A549 (cell line): ENCODE measurements at regions not wholly inside any gene's neighbourhood (a gene's known extent, or its start where the extent isn't known, plus 50 kb on each side); places are given as distances from the start of the nearest gene placed in this dataset.

Experiments used
- ATAC-seq, 2 experiments: fragments of 200-7000 bp in 1 of 2; fragments of >200 bp in 1 of 2; cut with Nextera tagmentation in 1 of 2; cut with Tn5 transposase in 1 of 2; 3 replicates each; pipeline versions ENCODE4 v1.8.0 to v1.9.1; 2018 to 2020; ENCODE audit warnings: mild to moderate bottlenecking in 1 of 2, moderate library complexity in 1 of 2
- CTCF ChIA-PET: fragments of 300-600 bp; sonication (Branson Sonifier 250); formaldehyde crosslinking; extraction: SDS; loops from one replicate; lab custom pipeline; 2021; ENCODE audit warnings: antibody characterized with exemption, inconsistent platforms; lab: Yijun Ruan, JAX
- POLR2A ChIA-PET: fragments of 350-600 bp; formaldehyde crosslinking; extraction: SDS; loops from one replicate; lab custom pipeline; 2021; ENCODE audit warnings: antibody characterized with exemption, inconsistent platforms; lab: Yijun Ruan, JAX
- DNase-seq, 2 experiments: peaks; one replicate each; pipeline versions ENCODE4 v3.0.0 to v3.0.0-alpha.2; 2011 to 2016; ENCODE audit warnings: low read depth in 1 of 2, low spot score in 1 of 2
- FAIRE-seq: peaks from 2 replicates; lab custom pipeline; 2011; peaks lifted over from hg19 to GRCh38; lab: Jason Lieb, UNC
- H3K27ac ChIP-seq, 2 experiments: fragments of >200 bp; sonication (Bioruptor Twin); formaldehyde crosslinking; 3 replicates each; pipeline ENCODE4 v1.5.1; 2016 to 2017
- H3K4me1 ChIP-seq: fragments of >200 bp; sonication (Bioruptor Twin); formaldehyde crosslinking; 3 replicates; pipeline ENCODE4 v1.6.1; 2016
- H3K4me2 ChIP-seq: fragments of >200 bp; sonication (Bioruptor Twin); formaldehyde crosslinking; 3 replicates; pipeline ENCODE4 v1.6.1; 2016
- H3K4me3 ChIP-seq: fragments of >200 bp; sonication (Bioruptor Twin); formaldehyde crosslinking; 3 replicates; pipeline ENCODE4 v1.5.1; 2016
- H3K9me3 ChIP-seq: fragments of >200 bp; sonication (Bioruptor Twin); formaldehyde crosslinking; 3 replicates; pipeline ENCODE4 v1.6.1; 2016
- BHLHE40 ChIP-seq: IDR thresholded peaks from 2 replicates; pipeline ENCODE4 v1.6.1; 2012; ENCODE audit warnings: low read depth, low read length, inconsistent platforms
- CHD2 ChIP-seq: fragments of 150-350 bp; IDR thresholded peaks from 2 replicates; pipeline ENCODE4 v1.6.1; 2014; ENCODE audit warnings: low read length; ENCODE audit not compliant: partially characterized antibody
- EHMT2 ChIP-seq: fragments of 200-600 bp; sonication (generic); IDR thresholded peaks from 2 replicates; pipeline ENCODE4 v1.6.1; 2016; ENCODE audit warnings: antibody characterized with exemption, low read depth, mild to moderate bottlenecking, moderate library complexity
- ESRRA ChIP-seq: fragments of 150-350 bp; IDR thresholded peaks from 2 replicates; pipeline ENCODE4 v1.6.1; 2014; ENCODE audit warnings: mild to moderate bottlenecking, low read length, borderline replicate concordance
- FOXS1 ChIP-seq: fragments of 250-450 bp; sonication (Bioruptor Pico); IDR thresholded peaks from 2 replicates; pipeline ENCODE4 v1.5.0; 2020; ENCODE audit warnings: mild to moderate bottlenecking, moderate library complexity
- GATA3 ChIP-seq: IDR thresholded peaks from 2 replicates; pipeline ENCODE4 v1.6.1; 2012; ENCODE audit warnings: borderline replicate concordance
- HDAC2 ChIP-seq: fragments of 200-600 bp; sonication (generic); IDR thresholded peaks from 2 replicates; pipeline ENCODE4 v1.6.1; 2016
- HES2 ChIP-seq: fragments of >200 bp; sonication (Bioruptor Twin); formaldehyde crosslinking; IDR thresholded peaks from 2 replicates; pipeline ENCODE4 v1.6.1; 2016
- HOXA7 ChIP-seq: fragments of 250-450 bp; sonication (Bioruptor Pico); IDR thresholded peaks from 2 replicates; pipeline ENCODE4 v1.5.0; 2020; ENCODE audit warnings: mild to moderate bottlenecking, moderate library complexity
- HOXB5 ChIP-seq: fragments of 250-450 bp; sonication (Bioruptor Pico); IDR thresholded peaks from 2 replicates; pipeline ENCODE4 v1.5.0; 2020; ENCODE audit warnings: mild to moderate bottlenecking, moderate library complexity
- MAFK ChIP-seq: fragments of 450-650 bp; IDR thresholded peaks from 2 replicates; pipeline ENCODE4 v1.6.1; 2014; ENCODE audit not compliant: partially characterized antibody
- MYC ChIP-seq: IDR thresholded peaks from 2 replicates; pipeline ENCODE4 v1.6.1; 2012; ENCODE audit warnings: mild to moderate bottlenecking, inconsistent platforms, low read length, improper control_type of control experiment, borderline replicate concordance
- NR3C1 ChIP-seq: fragments of >200 bp; sonication (Bioruptor Twin); formaldehyde crosslinking; IDR thresholded peaks from 3 replicates; pipeline ENCODE4 v1.6.1; 2017
- POLR2AphosphoS2 ChIP-seq: conservative IDR thresholded peaks from 2 replicates; pipeline ENCODE4 v1.6.1; 2012; ENCODE audit warnings: low read length, improper control_type of control experiment, inconsistent platforms
- RFX5 ChIP-seq: fragments of 450-650 bp; IDR thresholded peaks from 2 replicates; pipeline ENCODE4 v1.7.1; 2014; ENCODE audit warnings: antibody characterized with exemption, mild to moderate bottlenecking, moderate library complexity
- RNF2 ChIP-seq: fragments of 200-600 bp; sonication (generic); IDR thresholded peaks from 2 replicates; pipeline ENCODE4 v1.6.1; 2016; ENCODE audit warnings: low read depth, mild to moderate bottlenecking, antibody characterized with exemption, moderate library complexity, borderline replicate concordance
- SMC3 ChIP-seq: fragments of >200 bp; sonication (Bioruptor Twin); formaldehyde crosslinking; IDR thresholded peaks from 3 replicates; pipeline ENCODE4 v1.6.1; 2018; ENCODE audit warnings: inconsistent platforms
- TFCP2L1 ChIP-seq: fragments of 250-450 bp; sonication (Bioruptor Pico); IDR thresholded peaks from 2 replicates; pipeline ENCODE4 v1.5.0; 2021; ENCODE audit warnings: mild to moderate bottlenecking
- TP53 ChIP-seq: fragments of 250-450 bp; sonication (Bioruptor Pico); IDR thresholded peaks from 2 replicates; pipeline ENCODE4 v1.5.0; 2021; ENCODE audit warnings: mild to moderate bottlenecking, moderate library complexity
- ZFP36 ChIP-seq: fragments of 450-650 bp; IDR thresholded peaks from 2 replicates; pipeline ENCODE4 v1.6.1; 2014; ENCODE audit warnings: borderline replicate concordance; ENCODE audit not compliant: partially characterized antibody
- ZSCAN20 ChIP-seq: fragments of 250-450 bp; sonication (Bioruptor Pico); IDR thresholded peaks from 2 replicates; pipeline ENCODE4 v1.8.0; 2022; ENCODE audit warnings: mild to moderate bottlenecking, moderate library complexity
- WGBS: methylation state at CpG from one replicate; pipeline ENCODE4 v1.1.6; 2017; ENCODE audit errors: missing lambda C conversion rate; 5-methylcytosine and 5-hydroxymethylcytosine counted together
- TF ChIP-seq, protein P1 (sequence below): IDR thresholded peaks from 2 replicates; pipeline ENCODE4 v1.6.1; 2012
- TF ChIP-seq, protein P2 (sequence below): fragments of 200-600 bp; sonication (generic); IDR thresholded peaks from 2 replicates; pipeline ENCODE4 v1.6.1; 2016; ENCODE audit warnings: antibody characterized with exemption, mild to moderate bottlenecking, moderate library complexity
- TF ChIP-seq, protein P3 (sequence below): fragments of 150-350 bp; IDR thresholded peaks from 2 replicates; pipeline ENCODE4 v1.6.1; 2014; ENCODE audit warnings: low read depth, mild to moderate bottlenecking, low read length
- TF ChIP-seq, protein P4 (sequence below): fragments of 450-650 bp; IDR thresholded peaks from 2 replicates; pipeline ENCODE4 v1.6.1; 2014; ENCODE audit warnings: antibody characterized with exemption
- TF ChIP-seq, protein P5 (sequence below): fragments of 250-450 bp; sonication (Bioruptor Pico); IDR thresholded peaks from 2 replicates; pipeline ENCODE4 v1.5.0; 2020; ENCODE audit warnings: low read depth, mild to moderate bottlenecking, moderate library complexity
- TF ChIP-seq, protein P6 (sequence below): IDR thresholded peaks from 2 replicates; pipeline ENCODE4 v1.6.1; 2012; ENCODE audit warnings: low read depth, borderline replicate concordance

DNA sequence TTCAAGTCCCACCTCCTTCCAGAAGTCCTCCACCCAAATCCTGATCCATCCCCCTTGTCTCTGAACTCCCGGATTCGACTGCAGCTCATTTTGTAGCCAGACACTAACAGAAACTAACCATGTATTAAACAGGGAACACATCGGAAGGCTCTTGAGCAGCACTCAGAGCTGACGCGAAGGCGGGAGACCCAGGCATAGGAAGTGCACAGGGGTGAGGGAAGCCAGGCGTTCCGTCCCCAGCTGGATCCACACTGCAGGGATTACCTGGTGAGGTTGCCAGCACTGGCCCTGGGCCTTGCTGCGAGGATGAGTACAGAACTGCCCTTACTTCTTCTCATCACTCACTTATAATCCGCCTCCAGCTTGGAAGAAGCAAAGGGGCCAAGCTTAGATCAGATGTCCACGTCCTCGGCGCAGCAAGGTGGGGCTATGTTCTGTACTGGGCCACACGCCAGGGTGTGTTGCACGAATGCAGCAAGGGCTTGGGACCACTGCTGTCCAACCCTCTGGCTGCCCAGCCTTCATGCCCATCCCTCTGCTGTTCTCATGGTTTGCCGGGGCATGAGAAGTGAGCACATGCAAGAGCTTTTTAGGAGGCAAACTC, 124.2 kb upstream of the SMAD3 start:
- Histone ChIP-seq H3K9me3 (peaks cover 21% of the 10 kb centered on the region), H3K4me3 (no peak overlapping the region), H3K4me1 (peaks cover 35% of the 10 kb centered on the region), H3K27ac (peak overlapping the region; percentile 14 to 64; a peak in 4 of 6 replicates), H3K4me2 (no peak overlapping the region)
- DNase-seq: no peak
- ATAC-seq: no peak
- no peak for FAIRE-seq
- WGBS: 92% methylated on average over 16 of the region's 16 CpGs
- POLR2A ChIA-PET: interaction anchor here (1.1 kb wide), 1 partner anchor 124 kb away, joined by 5 read pairs; the partner anchor contains the start of gene SMAD3
- TF ChIP-seq ESRRA (no peak), EHMT2 (no peak), ZFP36 (no peak), MAFK (no peak), FOXS1 (CRISPR knock-in tag) (no peak), HOXA7 (CRISPR knock-in tag) (no peak), NR3C1 (no peak), HOXB5 (no peak), TFCP2L1 (CRISPR knock-in tag) (no peak), HDAC2 (no peak), CHD2 (no peak), POLR2AphosphoS2 (no peak), ZSCAN20 (CRISPR knock-in tag) (no peak)
- TF ChIP-seq, protein P1, sequence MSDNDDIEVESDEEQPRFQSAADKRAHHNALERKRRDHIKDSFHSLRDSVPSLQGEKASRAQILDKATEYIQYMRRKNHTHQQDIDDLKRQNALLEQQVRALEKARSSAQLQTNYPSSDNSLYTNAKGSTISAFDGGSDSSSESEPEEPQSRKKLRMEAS: no peak
- TF ChIP-seq, protein P2, sequence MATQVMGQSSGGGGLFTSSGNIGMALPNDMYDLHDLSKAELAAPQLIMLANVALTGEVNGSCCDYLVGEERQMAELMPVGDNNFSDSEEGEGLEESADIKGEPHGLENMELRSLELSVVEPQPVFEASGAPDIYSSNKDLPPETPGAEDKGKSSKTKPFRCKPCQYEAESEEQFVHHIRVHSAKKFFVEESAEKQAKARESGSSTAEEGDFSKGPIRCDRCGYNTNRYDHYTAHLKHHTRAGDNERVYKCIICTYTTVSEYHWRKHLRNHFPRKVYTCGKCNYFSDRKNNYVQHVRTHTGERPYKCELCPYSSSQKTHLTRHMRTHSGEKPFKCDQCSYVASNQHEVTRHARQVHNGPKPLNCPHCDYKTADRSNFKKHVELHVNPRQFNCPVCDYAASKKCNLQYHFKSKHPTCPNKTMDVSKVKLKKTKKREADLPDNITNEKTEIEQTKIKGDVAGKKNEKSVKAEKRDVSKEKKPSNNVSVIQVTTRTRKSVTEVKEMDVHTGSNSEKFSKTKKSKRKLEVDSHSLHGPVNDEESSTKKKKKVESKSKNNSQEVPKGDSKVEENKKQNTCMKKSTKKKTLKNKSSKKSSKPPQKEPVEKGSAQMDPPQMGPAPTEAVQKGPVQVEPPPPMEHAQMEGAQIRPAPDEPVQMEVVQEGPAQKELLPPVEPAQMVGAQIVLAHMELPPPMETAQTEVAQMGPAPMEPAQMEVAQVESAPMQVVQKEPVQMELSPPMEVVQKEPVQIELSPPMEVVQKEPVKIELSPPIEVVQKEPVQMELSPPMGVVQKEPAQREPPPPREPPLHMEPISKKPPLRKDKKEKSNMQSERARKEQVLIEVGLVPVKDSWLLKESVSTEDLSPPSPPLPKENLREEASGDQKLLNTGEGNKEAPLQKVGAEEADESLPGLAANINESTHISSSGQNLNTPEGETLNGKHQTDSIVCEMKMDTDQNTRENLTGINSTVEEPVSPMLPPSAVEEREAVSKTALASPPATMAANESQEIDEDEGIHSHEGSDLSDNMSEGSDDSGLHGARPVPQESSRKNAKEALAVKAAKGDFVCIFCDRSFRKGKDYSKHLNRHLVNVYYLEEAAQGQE: no peak
- TF ChIP-seq, protein P3, sequence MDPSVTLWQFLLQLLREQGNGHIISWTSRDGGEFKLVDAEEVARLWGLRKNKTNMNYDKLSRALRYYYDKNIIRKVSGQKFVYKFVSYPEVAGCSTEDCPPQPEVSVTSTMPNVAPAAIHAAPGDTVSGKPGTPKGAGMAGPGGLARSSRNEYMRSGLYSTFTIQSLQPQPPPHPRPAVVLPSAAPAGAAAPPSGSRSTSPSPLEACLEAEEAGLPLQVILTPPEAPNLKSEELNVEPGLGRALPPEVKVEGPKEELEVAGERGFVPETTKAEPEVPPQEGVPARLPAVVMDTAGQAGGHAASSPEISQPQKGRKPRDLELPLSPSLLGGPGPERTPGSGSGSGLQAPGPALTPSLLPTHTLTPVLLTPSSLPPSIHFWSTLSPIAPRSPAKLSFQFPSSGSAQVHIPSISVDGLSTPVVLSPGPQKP: no peak
- TF ChIP-seq, protein P4, sequence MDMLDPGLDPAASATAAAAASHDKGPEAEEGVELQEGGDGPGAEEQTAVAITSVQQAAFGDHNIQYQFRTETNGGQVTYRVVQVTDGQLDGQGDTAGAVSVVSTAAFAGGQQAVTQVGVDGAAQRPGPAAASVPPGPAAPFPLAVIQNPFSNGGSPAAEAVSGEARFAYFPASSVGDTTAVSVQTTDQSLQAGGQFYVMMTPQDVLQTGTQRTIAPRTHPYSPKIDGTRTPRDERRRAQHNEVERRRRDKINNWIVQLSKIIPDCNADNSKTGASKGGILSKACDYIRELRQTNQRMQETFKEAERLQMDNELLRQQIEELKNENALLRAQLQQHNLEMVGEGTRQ: no peak
- TF ChIP-seq, all 56 proteins: peak for 0
- CTCF ChIA-PET: interaction anchor here (0.7 to 8.9 kb wide), 10 partner anchors 7 to 493 kb away, joined by 3 to 128 read pairs (median 3); no protein-coding TSS in a partner anchor

- Histone ChIP-seq H3K4me2 (no peak overlapping the region), H3K27ac (peak overlapping the region in 1 of 2 experiments; percentile 64; a peak in 2 of 6 replicates), H3K4me1 (peaks cover 39% of the 10 kb centered on the region), H3K9me3 (peaks cover 21% of the 10 kb centered on the region), H3K4me3 (no peak overlapping the region)
- ChIA-PET CTCF (interaction anchor here (0.6 to 8.9 kb wide), 10 partner anchors 7 to 908 kb away, joined by 3 to 128 read pairs (median 3); no protein-coding TSS in a partner anchor), POLR2A (interaction anchor here (0.7 to 1.1 kb wide), 3 partner anchors 14 to 184 kb away, joined by 4 to 9 read pairs (median 5); partner anchors contain the start of gene SMAD3)
- ATAC-seq (no peak), DNase-seq (no peak), FAIRE-seq (no peak)
- 92% methylated on average over 3 of the region's 3 CpGs for WGBS
- TF ChIP-seq RFX5 (no peak), SMC3 (no peak), FOXS1 (CRISPR knock-in tag) (no peak), TP53 (CRISPR knock-in tag) (no peak), ESRRA (no peak), GATA3 (no peak), HES2 (no peak), BHLHE40 (no peak), RNF2 (no peak), MYC (no peak)
- TF ChIP-seq, protein P3: no peak
- TF ChIP-seq, protein P5, sequence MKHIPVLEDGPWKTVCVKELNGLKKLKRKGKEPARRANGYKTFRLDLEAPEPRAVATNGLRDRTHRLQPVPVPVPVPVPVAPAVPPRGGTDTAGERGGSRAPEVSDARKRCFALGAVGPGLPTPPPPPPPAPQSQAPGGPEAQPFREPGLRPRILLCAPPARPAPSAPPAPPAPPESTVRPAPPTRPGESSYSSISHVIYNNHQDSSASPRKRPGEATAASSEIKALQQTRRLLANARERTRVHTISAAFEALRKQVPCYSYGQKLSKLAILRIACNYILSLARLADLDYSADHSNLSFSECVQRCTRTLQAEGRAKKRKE: no peak
- TF ChIP-seq, protein P1: no peak
- TF ChIP-seq, protein P6, sequence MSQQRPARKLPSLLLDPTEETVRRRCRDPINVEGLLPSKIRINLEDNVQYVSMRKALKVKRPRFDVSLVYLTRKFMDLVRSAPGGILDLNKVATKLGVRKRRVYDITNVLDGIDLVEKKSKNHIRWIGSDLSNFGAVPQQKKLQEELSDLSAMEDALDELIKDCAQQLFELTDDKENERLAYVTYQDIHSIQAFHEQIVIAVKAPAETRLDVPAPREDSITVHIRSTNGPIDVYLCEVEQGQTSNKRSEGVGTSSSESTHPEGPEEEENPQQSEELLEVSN: no peak
Observed at GRCh38 chr15:66941791-66942190, 123.6 kb upstream of the SMAD3 start.
